GM12878 (cell line): ENCODE measurements at regions not wholly inside any gene's neighbourhood (a gene's known extent, or its start where the extent isn't known, plus 50 kb on each side); places are given as distances from the start of the nearest gene placed in this dataset.

ENCODE experiments used
- EP300 ChIP-seq, 2 experiments: fragments of 150-350 bp in 1 of 2; IDR thresholded peaks; 2 replicates each; pipeline ENCODE4 v1.6.1; 2011 to 2012; ENCODE audit warnings: low read depth in 2 of 2, low read length in 2 of 2, borderline replicate concordance in 1 of 2, improper control_type of control experiment in 1 of 2, inconsistent platforms in 1 of 2; ENCODE audit not compliant: control insufficient read depth in 1 of 2
- HDAC2 ChIP-seq: fragments of 200-600 bp; sonication (generic); IDR thresholded peaks from 2 replicates; pipeline ENCODE4 v1.6.1; 2017
- MYC ChIP-seq: IDR thresholded peaks from 2 replicates; pipeline ENCODE4 v1.6.1; 2011; ENCODE audit warnings: mild to moderate bottlenecking, low read length, moderate library complexity, inconsistent platforms; ENCODE audit not compliant: insufficient read depth, insufficient replicate concordance, insufficient read length, severe bottlenecking
- NR2C1 ChIP-seq: fragments of 450-650 bp; IDR thresholded peaks from 2 replicates; pipeline ENCODE4 v1.6.1; 2017; ENCODE audit warnings: antibody characterized with exemption, mild to moderate bottlenecking, moderate library complexity
- POLR2A ChIP-seq: IDR thresholded peaks from 2 replicates; pipeline ENCODE4 v1.6.1; 2011; ENCODE audit warnings: low read depth, mild to moderate bottlenecking, low read length
- SMC3 ChIP-seq: IDR thresholded peaks from 2 replicates; pipeline ENCODE4 v1.6.1; 2011; ENCODE audit warnings: low read length, improper control_type of control experiment, borderline replicate concordance
- SUZ12 ChIP-seq: fragments of 200-600 bp; sonication (generic); IDR thresholded peaks from one replicate; pipeline ENCODE4 v1.6.1; 2018; ENCODE audit warnings: antibody characterized with exemption, mild to moderate bottlenecking; ENCODE audit not compliant: unreplicated experiment
- TCF7 ChIP-seq: IDR thresholded peaks from 2 replicates; pipeline ENCODE4 v1.6.1; 2014; ENCODE audit warnings: antibody characterized with exemption, borderline replicate concordance
- TF ChIP-seq, protein P1 (sequence below), 3 experiments: IDR thresholded peaks in 2 of 3; conservative IDR thresholded peaks in 1 of 3; 2 replicates each; pipeline ENCODE4 v1.5.1; 2011; ENCODE audit warnings: low read depth in 3 of 3, low read length in 3 of 3, mild to moderate bottlenecking in 3 of 3, control low read depth in 2 of 3, moderate library complexity in 2 of 3, inconsistent platforms in 1 of 3, mixed read lengths in 1 of 3; ENCODE audit not compliant: control insufficient read depth in 2 of 3, insufficient read depth in 1 of 3; ENCODE audit errors: extremely low read depth in 1 of 3
- TF ChIP-seq, protein P2 (sequence below): fragments of 450-650 bp; IDR thresholded peaks from 2 replicates; pipeline ENCODE4 v1.6.1; 2017; ENCODE audit warnings: low read depth, mild to moderate bottlenecking, moderate library complexity

GRCh38 chr15:56798639-56799038 is 65.3 kb upstream of the ZNF280D start:
- no peak for TF ChIP-seq HDAC2
- TF ChIP-seq, protein P1, sequence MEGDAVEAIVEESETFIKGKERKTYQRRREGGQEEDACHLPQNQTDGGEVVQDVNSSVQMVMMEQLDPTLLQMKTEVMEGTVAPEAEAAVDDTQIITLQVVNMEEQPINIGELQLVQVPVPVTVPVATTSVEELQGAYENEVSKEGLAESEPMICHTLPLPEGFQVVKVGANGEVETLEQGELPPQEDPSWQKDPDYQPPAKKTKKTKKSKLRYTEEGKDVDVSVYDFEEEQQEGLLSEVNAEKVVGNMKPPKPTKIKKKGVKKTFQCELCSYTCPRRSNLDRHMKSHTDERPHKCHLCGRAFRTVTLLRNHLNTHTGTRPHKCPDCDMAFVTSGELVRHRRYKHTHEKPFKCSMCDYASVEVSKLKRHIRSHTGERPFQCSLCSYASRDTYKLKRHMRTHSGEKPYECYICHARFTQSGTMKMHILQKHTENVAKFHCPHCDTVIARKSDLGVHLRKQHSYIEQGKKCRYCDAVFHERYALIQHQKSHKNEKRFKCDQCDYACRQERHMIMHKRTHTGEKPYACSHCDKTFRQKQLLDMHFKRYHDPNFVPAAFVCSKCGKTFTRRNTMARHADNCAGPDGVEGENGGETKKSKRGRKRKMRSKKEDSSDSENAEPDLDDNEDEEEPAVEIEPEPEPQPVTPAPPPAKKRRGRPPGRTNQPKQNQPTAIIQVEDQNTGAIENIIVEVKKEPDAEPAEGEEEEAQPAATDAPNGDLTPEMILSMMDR (IDR thresholded peaks at IDR 0.05 in 2 of 3, conservative IDR thresholded peaks at IDR 0.05 in 1 of 3; ENCODE audit: control insufficient read depth in 2 of 3, extremely low read depth in 1 of 3, insufficient read depth in 1 of 3, low read depth in 3 of 3, low read length in 3 of 3): no peak
- TF ChIP-seq SUZ12: no peak
- TF ChIP-seq, protein P2, sequence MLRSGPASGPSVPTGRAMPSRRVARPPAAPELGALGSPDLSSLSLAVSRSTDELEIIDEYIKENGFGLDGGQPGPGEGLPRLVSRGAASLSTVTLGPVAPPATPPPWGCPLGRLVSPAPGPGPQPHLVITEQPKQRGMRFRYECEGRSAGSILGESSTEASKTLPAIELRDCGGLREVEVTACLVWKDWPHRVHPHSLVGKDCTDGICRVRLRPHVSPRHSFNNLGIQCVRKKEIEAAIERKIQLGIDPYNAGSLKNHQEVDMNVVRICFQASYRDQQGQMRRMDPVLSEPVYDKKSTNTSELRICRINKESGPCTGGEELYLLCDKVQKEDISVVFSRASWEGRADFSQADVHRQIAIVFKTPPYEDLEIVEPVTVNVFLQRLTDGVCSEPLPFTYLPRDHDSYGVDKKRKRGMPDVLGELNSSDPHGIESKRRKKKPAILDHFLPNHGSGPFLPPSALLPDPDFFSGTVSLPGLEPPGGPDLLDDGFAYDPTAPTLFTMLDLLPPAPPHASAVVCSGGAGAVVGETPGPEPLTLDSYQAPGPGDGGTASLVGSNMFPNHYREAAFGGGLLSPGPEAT: no peak
- no peak for TF ChIP-seq POLR2A
- peak in 1 of 2 experiments; percentile 44; a peak in 1 of 4 replicates for TF ChIP-seq EP300 (IDR thresholded peaks at IDR 0.05; ENCODE audit: borderline replicate concordance in 1 of 2, control insufficient read depth in 1 of 2, low read depth in 2 of 2, low read length in 2 of 2)
- TF ChIP-seq NR2C1: no peak
- no peak for TF ChIP-seq MYC
- TF ChIP-seq SMC3: no peak
- TF ChIP-seq TCF7: no peak
